Endodermal cell (in vitro differentiated cells): ENCODE measurements at regions not wholly inside any gene's neighbourhood (a gene's known extent, or its start where the extent isn't known, plus 50 kb on each side); places are given as distances from the start of the nearest gene placed in this dataset.

Experiments
- DNase-seq: peaks from one replicate; pipeline ENCODE4 v3.0.0-alpha.2; 2017
- H3K27ac ChIP-seq: 2 replicates; pipeline ENCODE4 v1.5.1; 2013; ENCODE audit warnings: mild to moderate bottlenecking, low read depth, low read length, moderate library complexity
- H3K27me3 ChIP-seq: 2 replicates; pipeline ENCODE4 v1.6.1; 2013; ENCODE audit warnings: mild to moderate bottlenecking, low read length, moderate library complexity; ENCODE audit not compliant: insufficient read depth, control insufficient read depth, poor library complexity, severe bottlenecking
- H3K36me3 ChIP-seq: 2 replicates; pipeline ENCODE4 v1.7.0; 2013; ENCODE audit warnings: mild to moderate bottlenecking, low read length, moderate library complexity; ENCODE audit not compliant: control insufficient read depth, insufficient read depth
- H3K4me1 ChIP-seq: one replicate; pipeline ENCODE4 v1.7.0; 2013; ENCODE audit warnings: low read length; ENCODE audit not compliant: control insufficient read depth, insufficient read depth
- H3K4me3 ChIP-seq: 2 replicates; pipeline ENCODE4 v1.5.1; 2013; ENCODE audit warnings: mild to moderate bottlenecking, low read length, moderate library complexity
- H3K9ac ChIP-seq: 2 replicates; pipeline ENCODE4 v1.6.1; 2013; ENCODE audit warnings: mild to moderate bottlenecking, low read length, moderate library complexity; ENCODE audit not compliant: poor library complexity, severe bottlenecking; ENCODE audit errors: extremely low read depth
- H3K9me3 ChIP-seq: 2 replicates; pipeline ENCODE4 v1.6.1; 2013; ENCODE audit warnings: mild to moderate bottlenecking, low read length, moderate library complexity; ENCODE audit not compliant: control insufficient read depth
- H3K27ac Mint-ChIP-seq: 2 replicates; pipeline ENCODE4 v1.8.0; 2020; ENCODE audit warnings: mixed read lengths
- H3K27me3 Mint-ChIP-seq: 2 replicates; pipeline ENCODE4 v1.8.0; 2021; ENCODE audit warnings: mild to moderate bottlenecking, mixed read lengths; ENCODE audit not compliant: insufficient read depth
- H3K36me3 Mint-ChIP-seq: 2 replicates; pipeline ENCODE4 v1.8.0; 2020; ENCODE audit warnings: low read depth, mixed read lengths
- H3K4me1 Mint-ChIP-seq: 2 replicates; pipeline ENCODE4 v1.8.0; 2020; ENCODE audit warnings: mixed read lengths
- H3K4me3 Mint-ChIP-seq: 2 replicates; pipeline ENCODE4 v1.8.0; 2020; ENCODE audit warnings: mild to moderate bottlenecking, moderate library complexity, mixed read lengths
- H3K9me3 Mint-ChIP-seq: 2 replicates; pipeline ENCODE4 v1.8.0; 2020; ENCODE audit warnings: mild to moderate bottlenecking, mixed read lengths
- CTCF ChIP-seq: fragments of 200-600 bp; sonication (generic); conservative IDR thresholded peaks from 2 replicates; pipeline ENCODE4 v1.5.0; 2021; ENCODE audit warnings: antibody characterized with exemption, mild to moderate bottlenecking
- WGBS, 2 experiments: methylation state at CpG; one replicate each; pipeline versions ENCODE4 v1.1.5 to v1.1.7; 2013; ENCODE audit warnings: missing lambda C conversion rate in 2 of 2, mixed read lengths in 1 of 2; ENCODE audit not compliant: insufficient coverage in 1 of 2, insufficient read length in 1 of 2; 5-methylcytosine and 5-hydroxymethylcytosine counted together

- Histone ChIP-seq H3K9me3 (no peaks in the 10 kb centered on the region), H3K4me1 (peaks cover 12% of the 10 kb centered on the region), H3K4me3 (no peak overlapping the region), H3K9ac (no peak overlapping the region), H3K36me3 (no peaks in the 10 kb centered on the region), H3K27me3 (no peaks in the 10 kb centered on the region), H3K27ac (no peak overlapping the region)
- Mint-ChIP-seq H3K27me3 (peaks cover 53% of the 10 kb centered on the region), H3K27ac (no peak overlapping the region), H3K4me3 (no peak overlapping the region), H3K36me3 (no peaks in the 10 kb centered on the region), H3K4me1 (peaks cover 47% of the 10 kb centered on the region), H3K9me3 (no peaks in the 10 kb centered on the region)
- no peak for TF ChIP-seq CTCF
- 100% methylated on average over 1 of the region's 2 CpGs; no CpG with 5 or more reads in 1 of the 2 experiments for WGBS, 2 experiments
- DNase-seq: no peak
Observed at GRCh38 chr6:50976907-50977306, 158.2 kb downstream of the TFAP2B start.

GRCh38 chr6:50977796-50978195 lies 159.1 kb downstream of the TFAP2B start:
- no peak for TF ChIP-seq CTCF

GRCh38 chr6:50978380-50979170 lies 159.9 kb downstream of the TFAP2B start:
- no peaks in the 10 kb centered on the region for H3K27me3 ChIP-seq
- no peak overlapping the region for H3K4me3 ChIP-seq
- H3K27ac ChIP-seq: no peak overlapping the region
- H3K36me3 ChIP-seq: no peaks in the 10 kb centered on the region
- Mint-ChIP-seq H3K36me3 (no peaks in the 10 kb centered on the region), H3K4me1 (peaks cover 47% of the 10 kb centered on the region), H3K27me3 (peaks cover 48% of the 10 kb centered on the region), H3K9me3 (no peaks in the 10 kb centered on the region), H3K4me3 (no peak overlapping the region), H3K27ac (no peak overlapping the region)
- H3K9me3 ChIP-seq: no peaks in the 10 kb centered on the region
- TF ChIP-seq CTCF: no peak
- H3K4me1 ChIP-seq: peaks cover 16% of the 10 kb centered on the region
- no peak overlapping the region for H3K9ac ChIP-seq
- DNase-seq: no peak
- 75 to 85% methylated on average over 4 of the region's 4 CpGs for WGBS, 2 experiments

More at GRCh38 chr6:50977796-50978195, 159.1 kb downstream of the TFAP2B start:
- no peaks in the 10 kb centered on the region for H3K36me3 Mint-ChIP-seq
- no peak overlapping the region for H3K27ac Mint-ChIP-seq
- no peak overlapping the region for H3K27ac ChIP-seq
- H3K4me3 Mint-ChIP-seq: no peak overlapping the region
- no peaks in the 10 kb centered on the region for H3K27me3 ChIP-seq
- H3K9ac ChIP-seq: no peak overlapping the region
- H3K9me3 ChIP-seq: no peaks in the 10 kb centered on the region
- H3K4me3 ChIP-seq: no peak overlapping the region
- no peaks in the 10 kb centered on the region for H3K9me3 Mint-ChIP-seq
- peaks cover 12% of the 10 kb centered on the region for H3K4me1 ChIP-seq
- 82 to 88% methylated on average over 1 of the region's 1 CpG for WGBS, 2 experiments
- H3K27me3 Mint-ChIP-seq: peaks cover 52% of the 10 kb centered on the region
- DNase-seq: no peak
- H3K36me3 ChIP-seq: no peaks in the 10 kb centered on the region
- peaks cover 45% of the 10 kb centered on the region for H3K4me1 Mint-ChIP-seq
